SK-N-MC (cell line): ENCODE measurements at regions not wholly inside any gene's neighbourhood (a gene's known extent, or its start where the extent isn't known, plus 50 kb on each side); places are given as distances from the start of the nearest gene placed in this dataset.

ENCODE experiments used
- DNase-seq: peaks from one replicate; pipeline ENCODE4 v3.0.0-alpha.2; 2011; ENCODE audit warnings: low read depth, low spot score
- H3K27ac ChIP-seq: fragments of 200-600 bp; sonication (generic); 2 replicates; pipeline ENCODE4 v1.5.1; 2016; ENCODE audit warnings: mixed run types
- H3K36me3 ChIP-seq: fragments of 200-600 bp; sonication (generic); 2 replicates; pipeline ENCODE4 v1.6.1; 2017; ENCODE audit warnings: antibody characterized with exemption, low read length, mixed read lengths; ENCODE audit not compliant: insufficient read depth
- H3K4me3 ChIP-seq: fragments of 200-600 bp; sonication (generic); 2 replicates; pipeline ENCODE4 v1.5.1; 2016
- H3K9ac ChIP-seq: fragments of 200-600 bp; sonication (generic); 2 replicates; pipeline ENCODE4 v1.8.0; 2017; ENCODE audit warnings: mixed run types, mixed read lengths; ENCODE audit not compliant: insufficient read length
- H3K9me3 ChIP-seq: fragments of 200-600 bp; sonication (generic); 2 replicates; pipeline ENCODE4 v1.6.1; 2017; ENCODE audit warnings: low read depth, mild to moderate bottlenecking, antibody characterized with exemption, low read length, moderate library complexity, mixed read lengths
- EZH2 ChIP-seq: fragments of 200-600 bp; sonication (generic); IDR thresholded peaks from one replicate; pipeline ENCODE4 v1.6.1; 2017; ENCODE audit warnings: antibody characterized with exemption
- FOXP2 ChIP-seq: optimal IDR thresholded peaks from 2 replicates; pipeline ENCODE3; 2011; ENCODE audit warnings: mild to moderate bottlenecking, moderate library complexity; ENCODE audit not compliant: insufficient read depth; ENCODE audit errors: extremely low read length, control extremely low read depth
- POLR2AphosphoS5 ChIP-seq: IDR thresholded peaks from 2 replicates; pipeline ENCODE4 v1.6.1; 2012; ENCODE audit warnings: mild to moderate bottlenecking, low read depth, low read length, borderline replicate concordance

GRCh38 chr10:2144584-2144983 lies 407.3 kb upstream of the ADARB2 start:
- TF ChIP-seq POLR2AphosphoS5 (no peak), EZH2 (no peak), FOXP2 (no peak)
- DNase-seq, result no peak
- no peak overlapping the region for H3K4me3 ChIP-seq
- H3K9me3 ChIP-seq, result no peaks in the 10 kb centered on the region
- H3K9ac ChIP-seq, result no peak overlapping the region
- no peaks in the 10 kb centered on the region for H3K36me3 ChIP-seq
- H3K27ac ChIP-seq, result no peak overlapping the region

GRCh38 chr10:2143213-2143835 lies 406.0 kb upstream of the ADARB2 start:
- Histone ChIP-seq H3K9ac (no peak overlapping the region), H3K4me3 (no peak overlapping the region), H3K36me3 (no peaks in the 10 kb centered on the region), H3K27ac (no peak overlapping the region), H3K9me3 (no peaks in the 10 kb centered on the region)
- TF ChIP-seq EZH2, result no peak
- no peak for TF ChIP-seq POLR2AphosphoS5
- TF ChIP-seq FOXP2, result no peak
- DNase-seq, result no peak

- no peak overlapping the region for H3K27ac ChIP-seq
Measured at GRCh38 chr10:2139746-2140145, 402.4 kb upstream of the ADARB2 start.

GRCh38 chr10:2137549-2138174 lies 400.3 kb upstream of the ADARB2 start:
- H3K36me3 ChIP-seq, result no peaks in the 10 kb centered on the region
- H3K9me3 ChIP-seq, result no peaks in the 10 kb centered on the region
- TF ChIP-seq EZH2 (no peak), POLR2AphosphoS5 (no peak)
- DNase-seq, result peak; percentile 2
- no peak overlapping the region for H3K4me3 ChIP-seq
- H3K27ac ChIP-seq, result no peak overlapping the region
- H3K9ac ChIP-seq, result no peak overlapping the region

More at GRCh38 chr10:2139746-2140145, 402.4 kb upstream of the ADARB2 start:
- DNase-seq, result no peak
- Histone ChIP-seq H3K9ac (no peak overlapping the region), H3K4me3 (no peak overlapping the region), H3K36me3 (no peaks in the 10 kb centered on the region), H3K9me3 (no peaks in the 10 kb centered on the region)
- TF ChIP-seq FOXP2 (no peak), POLR2AphosphoS5 (no peak), EZH2 (no peak)

GRCh38 chr10:2130705-2131305 lies 393.5 kb upstream of the ADARB2 start:
- Histone ChIP-seq H3K36me3 (no peaks in the 10 kb centered on the region), H3K9me3 (no peaks in the 10 kb centered on the region), H3K27ac (no peak overlapping the region), H3K9ac (no peak overlapping the region), H3K4me3 (no peak overlapping the region)
- no peak for TF ChIP-seq EZH2
- TF ChIP-seq FOXP2, result no peak
- no peak for TF ChIP-seq POLR2AphosphoS5
- DNase-seq, result no peak

GRCh38 chr10:2128991-2129390 lies 391.7 kb upstream of the ADARB2 start:
- Histone ChIP-seq H3K36me3 (no peaks in the 10 kb centered on the region), H3K4me3 (no peak overlapping the region), H3K9ac (no peak overlapping the region), H3K9me3 (no peaks in the 10 kb centered on the region), H3K27ac (no peak overlapping the region)
- DNase-seq, result no peak
- no peak for TF ChIP-seq EZH2
- TF ChIP-seq POLR2AphosphoS5, result no peak
- no peak for TF ChIP-seq FOXP2

- H3K27ac ChIP-seq, result no peak overlapping the region
- DNase-seq, result no peak
- no peak for TF ChIP-seq POLR2AphosphoS5
- no peak for TF ChIP-seq FOXP2
- no peak for TF ChIP-seq EZH2
Measured at GRCh38 chr10:2124135-2124534, 386.8 kb upstream of the ADARB2 start.

GRCh38 chr10:2122431-2123124 lies 385.3 kb upstream of the ADARB2 start:
- no peak for DNase-seq
- Histone ChIP-seq H3K9me3 (no peaks in the 10 kb centered on the region), H3K36me3 (no peaks in the 10 kb centered on the region), H3K9ac (no peak overlapping the region), H3K4me3 (no peak overlapping the region), H3K27ac (no peak overlapping the region)
- TF ChIP-seq POLR2AphosphoS5 (no peak), EZH2 (no peak), FOXP2 (no peak)

More at GRCh38 chr10:2124135-2124534, 386.8 kb upstream of the ADARB2 start:
- Histone ChIP-seq H3K36me3 (no peaks in the 10 kb centered on the region), H3K9ac (no peak overlapping the region), H3K9me3 (no peaks in the 10 kb centered on the region), H3K4me3 (no peak overlapping the region)
